ENCODE measurements at regions not wholly inside any gene's neighbourhood (a gene's known extent, or its start where the extent isn't known, plus 50 kb on each side); places are given as distances from the start of the nearest gene placed in this dataset.

- no peaks in the 10 kb centered on the region for H3K36me3 Mint-ChIP-seq
- no peaks in the 10 kb centered on the region for H3K9me3 Mint-ChIP-seq
- H3K4me3 Mint-ChIP-seq = no peak overlapping the region
- H3K27ac Mint-ChIP-seq = no peak overlapping the region
- H3K4me1 Mint-ChIP-seq (ENCODE audit: unreplicated experiment) = peaks cover 19% of the 10 kb centered on the region
- H3K27me3 Mint-ChIP-seq = peaks cover 80% of the 10 kb centered on the region
- no peak for TF ChIP-seq CTCF (conservative IDR thresholded peaks at IDR 0.05)
- peak; percentile 53 for DNase-seq (ENCODE audit: extremely low spot score, unreplicated experiment)
These were observed 264.7 kb upstream of the TNRC6C start for GRCh38 chr17:77693776-77694175.

DNA sequence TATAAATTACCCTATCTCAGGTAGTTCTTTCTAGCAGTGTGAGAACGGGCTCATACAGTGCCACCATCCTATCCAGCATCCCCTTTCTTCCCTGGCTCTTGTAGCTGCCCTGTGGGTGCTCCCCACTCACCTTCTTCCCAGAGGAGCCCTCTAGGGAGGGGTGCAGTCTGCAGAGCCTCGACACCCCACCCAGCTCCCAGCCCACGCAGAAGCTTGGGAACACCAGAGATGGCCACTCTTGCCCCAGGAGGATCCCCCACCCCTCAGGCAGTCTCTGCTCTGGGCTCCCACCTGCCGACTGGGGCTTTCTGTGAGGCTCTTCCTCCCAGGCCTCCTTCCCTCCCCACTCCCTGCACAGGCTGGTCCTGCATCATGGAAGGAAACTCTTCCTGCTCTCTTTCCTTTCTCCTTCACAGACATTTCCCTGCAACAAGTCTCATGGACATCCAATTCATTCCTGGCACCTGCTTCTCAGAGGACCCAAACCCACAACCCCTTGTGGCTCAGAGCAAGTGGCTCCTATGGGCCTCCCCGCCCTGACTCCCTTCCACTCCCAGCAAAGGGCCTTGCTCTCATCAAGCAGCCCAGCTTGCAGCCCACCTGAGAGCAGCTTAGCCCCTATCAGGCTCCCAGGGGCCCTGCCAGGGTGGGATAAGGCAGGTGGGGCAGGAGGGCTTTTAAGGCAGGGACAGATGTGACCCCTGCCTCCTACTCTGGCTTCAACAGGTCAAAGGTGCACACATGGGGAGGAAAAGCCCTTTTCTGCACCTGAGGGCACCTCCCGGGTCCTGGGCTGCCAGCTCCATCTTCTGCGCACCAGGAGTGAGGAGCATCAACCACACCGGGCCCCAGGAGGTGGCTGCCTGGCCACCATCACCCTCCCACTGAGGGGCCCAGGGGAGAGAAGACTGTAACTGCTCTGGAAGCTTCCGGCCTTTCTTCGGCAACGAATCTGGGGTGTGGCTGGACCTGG lies 263.8 kb upstream of the TNRC6C start:
- Mint-ChIP-seq H3K27ac (no peak overlapping the region), H3K27me3 (peaks cover 88% of the 10 kb centered on the region)

DNA sequence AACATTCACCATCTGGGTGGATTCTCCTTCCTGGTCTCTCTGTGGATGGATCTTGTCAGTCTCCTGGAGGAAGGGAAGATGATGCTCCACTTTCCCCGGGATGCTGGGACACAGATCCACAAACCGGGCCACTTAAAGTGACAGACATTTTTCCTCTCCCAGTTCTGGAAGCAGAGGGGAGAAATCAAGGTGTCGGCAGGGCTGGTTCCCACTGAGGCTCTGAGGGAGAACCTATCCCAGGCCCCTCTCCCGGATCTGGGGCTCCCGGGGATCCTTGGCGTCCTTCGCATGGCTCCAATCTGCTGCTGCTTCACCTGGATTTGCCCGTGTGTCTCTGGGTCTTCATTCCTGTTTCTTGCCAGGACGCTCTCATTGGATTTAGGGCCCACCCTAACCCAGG lies 263.1 kb upstream of the TNRC6C start:
- peaks cover 22% of the 10 kb centered on the region for H3K4me1 Mint-ChIP-seq (ENCODE audit: unreplicated experiment)
- H3K9me3 Mint-ChIP-seq = no peaks in the 10 kb centered on the region
- peaks cover 86% of the 10 kb centered on the region for H3K27me3 Mint-ChIP-seq
- no peak overlapping the region for H3K27ac Mint-ChIP-seq
- no peaks in the 10 kb centered on the region for H3K36me3 Mint-ChIP-seq
- peak; percentile 37 for DNase-seq (ENCODE audit: extremely low spot score, unreplicated experiment)
- H3K4me3 Mint-ChIP-seq = no peak overlapping the region
- no peak for TF ChIP-seq CTCF (conservative IDR thresholded peaks at IDR 0.05)

More for the DNA sequence above, 263.8 kb upstream of the TNRC6C start:
- no peaks in the 10 kb centered on the region for H3K9me3 Mint-ChIP-seq
- H3K36me3 Mint-ChIP-seq = no peaks in the 10 kb centered on the region
- TF ChIP-seq CTCF (conservative IDR thresholded peaks at IDR 0.05) = no peak
- no peak overlapping the region for H3K4me3 Mint-ChIP-seq
- DNase-seq (ENCODE audit: extremely low spot score, unreplicated experiment) = peak; percentile 64
- peaks cover 22% of the 10 kb centered on the region for H3K4me1 Mint-ChIP-seq (ENCODE audit: unreplicated experiment)

DNA sequence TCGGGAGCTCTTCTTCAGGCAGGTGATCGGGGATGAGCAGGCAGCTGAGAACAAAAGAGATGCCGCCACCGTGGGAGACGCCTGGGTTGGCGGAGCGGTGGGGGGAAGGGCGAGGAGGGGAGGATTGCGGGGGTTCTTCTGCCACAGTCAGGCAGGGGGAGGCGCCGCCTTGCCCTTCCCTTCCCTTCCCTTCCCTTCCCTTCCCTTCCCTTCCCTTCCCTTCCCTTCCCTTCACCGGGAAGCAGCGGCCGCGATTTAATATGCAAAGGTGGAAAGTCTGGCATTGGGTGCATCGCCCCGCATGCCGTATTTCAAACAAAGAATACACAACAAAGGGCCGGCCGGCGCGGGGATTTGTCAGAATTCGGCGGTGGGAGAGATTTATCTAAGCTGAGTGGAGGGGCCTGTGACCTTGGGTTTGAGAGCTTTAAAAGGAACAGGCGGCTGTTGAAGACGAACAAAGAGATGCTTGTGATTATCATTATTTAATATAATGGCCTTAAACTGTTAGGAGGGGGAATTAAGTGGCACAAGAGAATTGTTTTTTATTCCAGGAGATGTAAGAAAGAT lies 262.3 kb upstream of the TNRC6C start:
- H3K36me3 Mint-ChIP-seq = no peaks in the 10 kb centered on the region
- H3K27me3 Mint-ChIP-seq = peaks cover 85% of the 10 kb centered on the region
- H3K4me3 Mint-ChIP-seq = peak overlapping the region; percentile 63
- H3K27ac Mint-ChIP-seq = peak overlapping the region; percentile 49
- H3K9me3 Mint-ChIP-seq = no peaks in the 10 kb centered on the region
- no peak for DNase-seq (ENCODE audit: extremely low spot score, unreplicated experiment)
- TF ChIP-seq CTCF (conservative IDR thresholded peaks at IDR 0.05) = no peak
- H3K4me1 Mint-ChIP-seq (ENCODE audit: unreplicated experiment) = peaks cover 20% of the 10 kb centered on the region

DNA sequence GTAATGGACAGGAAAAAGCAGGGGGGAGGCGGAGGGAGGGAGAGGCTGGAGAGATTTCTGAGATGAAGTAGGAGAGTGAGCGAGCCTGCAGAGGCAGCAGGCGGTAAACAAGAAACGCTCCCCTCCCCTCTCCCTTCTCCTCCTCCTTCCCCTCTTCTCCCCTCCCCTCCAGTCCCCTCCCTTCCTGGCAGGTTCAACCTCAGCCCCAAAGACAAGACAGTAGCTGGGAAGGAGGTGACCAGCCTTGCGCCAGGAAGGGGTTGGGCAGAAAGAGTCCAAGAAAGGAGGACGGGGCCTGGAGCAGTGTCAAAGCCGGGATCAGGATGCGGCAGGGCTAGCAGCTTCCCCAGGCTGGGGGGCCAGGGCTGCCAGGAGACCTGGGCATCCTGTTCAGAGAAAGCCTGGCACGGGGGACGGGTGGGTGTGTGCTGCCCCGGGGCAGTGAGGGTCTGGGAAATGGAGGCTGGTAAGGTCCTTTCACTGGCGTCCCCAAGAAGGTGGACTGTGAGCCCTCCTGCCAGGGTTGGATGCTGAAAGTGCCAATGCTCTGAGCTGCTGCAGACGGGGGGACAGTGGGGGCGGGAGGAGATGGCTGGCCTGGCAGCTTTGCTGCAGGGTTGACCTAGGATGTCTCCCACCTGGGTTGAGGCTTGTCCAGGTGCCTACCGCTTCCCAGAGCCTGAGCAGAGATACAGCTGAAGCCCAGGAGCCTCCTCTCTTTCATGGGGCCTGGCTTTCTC lies 261.6 kb upstream of the TNRC6C start:
- TF ChIP-seq CTCF (conservative IDR thresholded peaks at IDR 0.05) = no peak
- Mint-ChIP-seq H3K9me3 (no peaks in the 10 kb centered on the region), H3K27me3 (peaks cover 84% of the 10 kb centered on the region), H3K4me1 (ENCODE audit: unreplicated experiment) (peaks cover 17% of the 10 kb centered on the region), H3K27ac (peak overlapping the region; percentile 49), H3K36me3 (no peaks in the 10 kb centered on the region), H3K4me3 (peak overlapping the region; percentile 63)
- no peak for DNase-seq (ENCODE audit: extremely low spot score, unreplicated experiment)
